ENCODE measurements at regions not wholly inside any gene's neighbourhood (a gene's known extent, or its start where the extent isn't known, plus 50 kb on each side); places are given as distances from the start of the nearest gene placed in this dataset.

- TF ChIP-seq GABPA (IDR thresholded peaks at IDR 0.05; ENCODE audit: borderline replicate concordance, insufficient read depth, low read length) (no peak), YY1 (IDR thresholded peaks at IDR 0.05; ENCODE audit: low read depth, low read length) (no peak), POLR2A (IDR thresholded peaks at IDR 0.05; ENCODE audit: control extremely low read depth in 1 of 2, low read depth in 2 of 2, low read length in 2 of 2) (no peak), TAF1 (IDR thresholded peaks at IDR 0.05; ENCODE audit: low read depth, low read length) (no peak), CTCF (IDR thresholded peaks at IDR 0.05; ENCODE audit: control extremely low read depth in 1 of 3, insufficient read depth in 1 of 3, low read depth in 1 of 3, low read length in 3 of 3) (no peak), KDM5A (IDR thresholded peaks at IDR 0.05; ENCODE audit: low read length) (no peak), EP300 (IDR thresholded peaks at IDR 0.05; ENCODE audit: borderline replicate concordance in 1 of 2, low read depth in 2 of 2, low read length in 2 of 2) (no peak), ZNF274 (IDR thresholded peaks at IDR 0.05; ENCODE audit: borderline replicate concordance, extremely low read depth, low read length) (no peak), PHF8 (conservative IDR thresholded peaks at IDR 0.05; ENCODE audit: low read depth, low read length) (no peak), EZH2 (IDR thresholded peaks at IDR 0.05; ENCODE audit: low read depth, low read length, severe bottlenecking) (no peak)
Measured at GRCh38 chr5:86542532-86542931, 75.2 kb upstream of the COX7C start.

All from H1 (cell line).